ENCODE measurements at regions not wholly inside any gene's neighbourhood (a gene's known extent, or its start where the extent isn't known, plus 50 kb on each side); places are given as distances from the start of the nearest gene placed in this dataset.
"Not testable (repeated sequence)": the region's sequence is repeated elsewhere in the genome, so short reads cannot be mapped to it uniquely, and the experiment has no call there.

- no peaks in the 10 kb centered on the region for H3K27me3 ChIP-seq
- in situ Hi-C loops (cut with MboI; ENCODE audit: low sequenced_read_pairs in 4 of 4) (no loop called here), intact Hi-C loops (cut with DNase I; ENCODE audit: low total_unique reads) (no loop called here)
- DNase-seq (no peak), ATAC-seq (no peak)
- H3K27ac ChIP-seq: no peak overlapping the region
- no peaks in the 10 kb centered on the region for H3K9me3 ChIP-seq
- H3K4me1 ChIP-seq: no peaks in the 10 kb centered on the region
- TF ChIP-seq, protein P1, sequence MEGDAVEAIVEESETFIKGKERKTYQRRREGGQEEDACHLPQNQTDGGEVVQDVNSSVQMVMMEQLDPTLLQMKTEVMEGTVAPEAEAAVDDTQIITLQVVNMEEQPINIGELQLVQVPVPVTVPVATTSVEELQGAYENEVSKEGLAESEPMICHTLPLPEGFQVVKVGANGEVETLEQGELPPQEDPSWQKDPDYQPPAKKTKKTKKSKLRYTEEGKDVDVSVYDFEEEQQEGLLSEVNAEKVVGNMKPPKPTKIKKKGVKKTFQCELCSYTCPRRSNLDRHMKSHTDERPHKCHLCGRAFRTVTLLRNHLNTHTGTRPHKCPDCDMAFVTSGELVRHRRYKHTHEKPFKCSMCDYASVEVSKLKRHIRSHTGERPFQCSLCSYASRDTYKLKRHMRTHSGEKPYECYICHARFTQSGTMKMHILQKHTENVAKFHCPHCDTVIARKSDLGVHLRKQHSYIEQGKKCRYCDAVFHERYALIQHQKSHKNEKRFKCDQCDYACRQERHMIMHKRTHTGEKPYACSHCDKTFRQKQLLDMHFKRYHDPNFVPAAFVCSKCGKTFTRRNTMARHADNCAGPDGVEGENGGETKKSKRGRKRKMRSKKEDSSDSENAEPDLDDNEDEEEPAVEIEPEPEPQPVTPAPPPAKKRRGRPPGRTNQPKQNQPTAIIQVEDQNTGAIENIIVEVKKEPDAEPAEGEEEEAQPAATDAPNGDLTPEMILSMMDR (IDR thresholded peaks at IDR 0.05 in 4 of 5, conservative IDR thresholded peaks at IDR 0.05 in 1 of 5): no peak
- no peak for TF ChIP-seq POLR2A (IDR thresholded peaks at IDR 0.05)
- H3K36me3 ChIP-seq: no peaks in the 10 kb centered on the region
- H3K4me3 ChIP-seq: no peak overlapping the region
Observed at GRCh38 chr1:100597061-100597741, 59.3 kb downstream of the GPR88 start.

GRCh38 chr1:100597784-100598183, 59.8 kb downstream of the GPR88 start:
- ATAC-seq (no peak), DNase-seq (no peak)
- TF ChIP-seq, protein P1 (IDR thresholded peaks at IDR 0.05 in 4 of 5, conservative IDR thresholded peaks at IDR 0.05 in 1 of 5): no peak
- TF ChIP-seq POLR2A (IDR thresholded peaks at IDR 0.05): no peak
- no peaks in the 10 kb centered on the region for H3K4me1 ChIP-seq
- H3K4me3 ChIP-seq: no peak overlapping the region
- intact Hi-C loops (cut with DNase I; ENCODE audit: low total_unique reads) (no loop called here), in situ Hi-C loops (cut with MboI; ENCODE audit: low sequenced_read_pairs in 4 of 4) (no loop called here)
- no peaks in the 10 kb centered on the region for H3K36me3 ChIP-seq
- H3K27ac ChIP-seq: no peak overlapping the region
- no peaks in the 10 kb centered on the region for H3K27me3 ChIP-seq
- H3K9me3 ChIP-seq: no peaks in the 10 kb centered on the region

DNA sequence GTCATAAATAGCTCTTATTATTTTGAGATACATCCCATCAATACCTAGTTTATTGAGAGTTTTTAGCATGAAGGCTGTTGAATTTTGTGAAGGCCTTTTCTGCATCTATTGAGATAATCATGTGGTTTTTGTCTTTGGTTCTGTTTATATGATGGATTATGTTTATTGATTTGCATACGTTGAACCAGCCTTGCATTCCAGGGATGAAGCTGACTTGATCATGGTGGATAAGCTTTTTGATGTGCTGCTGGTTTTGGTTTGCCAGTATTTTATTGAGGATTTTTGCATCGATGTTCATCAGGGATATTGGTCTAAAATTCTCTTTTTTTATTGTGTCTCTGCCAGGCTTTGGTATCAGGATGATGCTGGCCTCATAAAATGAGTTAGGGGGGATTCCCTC, 62.4 kb downstream of the GPR88 start:
- H3K27ac ChIP-seq; H3K36me3 ChIP-seq; ATAC-seq; H3K9me3 ChIP-seq; H3K4me3 ChIP-seq; intact Hi-C loops (cut with DNase I; ENCODE audit: low total_unique reads); H3K4me1 ChIP-seq; DNase-seq; H3K27me3 ChIP-seq: not testable (repeated sequence)
- in situ Hi-C loops (cut with MboI; ENCODE audit: low sequenced_read_pairs in 4 of 4): loop anchor here in 2 of 4 donors (10.0 to 25.0 kb wide), 2 partner anchors 262 to 264 kb away; no protein-coding TSS in a partner anchor

DNA sequence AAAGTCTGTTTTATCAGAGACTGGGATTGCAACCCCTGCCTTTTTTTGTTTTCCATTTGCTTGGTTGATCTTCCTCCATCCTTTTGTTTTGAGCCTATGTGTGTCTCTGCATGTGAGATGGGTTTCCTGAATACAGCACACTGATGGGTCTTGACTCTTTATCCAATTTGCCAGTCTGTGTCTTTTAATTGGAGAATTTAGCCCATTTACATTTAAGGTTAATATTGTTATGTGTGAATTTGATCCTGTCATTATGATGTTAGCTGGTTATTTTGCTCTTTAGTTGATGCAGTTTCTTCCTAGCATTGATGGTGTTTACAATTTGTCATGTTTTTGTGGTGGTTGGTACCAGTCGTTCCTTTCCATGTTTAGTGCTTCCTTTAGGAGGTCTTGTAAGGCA, 64.1 kb downstream of the GPR88 start:
- H3K27me3 ChIP-seq; intact Hi-C loops (cut with DNase I; ENCODE audit: low total_unique reads); H3K4me1 ChIP-seq; H3K9me3 ChIP-seq; DNase-seq; H3K4me3 ChIP-seq; H3K27ac ChIP-seq; ATAC-seq; H3K36me3 ChIP-seq: not testable (repeated sequence)
- in situ Hi-C loops (cut with MboI; ENCODE audit: low sequenced_read_pairs in 4 of 4): loop anchor here in 2 of 4 donors (10.0 to 25.0 kb wide), 2 partner anchors 260 to 263 kb away; no protein-coding TSS in a partner anchor

DNA sequence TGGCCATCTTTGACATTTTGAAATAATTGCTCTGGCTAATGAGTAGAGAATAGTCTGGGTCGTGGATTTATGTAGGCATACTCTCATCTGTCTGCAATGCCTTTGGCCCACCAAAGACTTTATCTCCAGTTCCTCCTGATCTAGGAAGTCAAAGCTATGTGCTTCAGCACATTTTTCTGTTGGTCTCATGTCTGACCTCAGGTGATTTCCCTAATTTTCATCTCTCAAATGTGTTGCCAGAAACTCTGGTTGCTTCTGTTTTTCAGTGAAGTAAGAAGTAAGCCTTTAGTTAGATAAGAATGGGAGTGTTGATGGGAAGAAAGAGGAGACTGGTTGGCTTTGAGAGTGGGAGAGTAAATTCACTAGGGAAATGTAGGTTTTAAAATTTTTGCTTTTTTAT, 66.4 kb downstream of the GPR88 start:
- intact Hi-C loops (cut with DNase I; ENCODE audit: low total_unique reads) (no loop called here), in situ Hi-C loops (cut with MboI; ENCODE audit: low sequenced_read_pairs in 4 of 4) (loop anchor here in 2 of 4 donors (10.0 to 25.0 kb wide), 2 partner anchors 258 to 260 kb away; no protein-coding TSS in a partner anchor)
- H3K4me3 ChIP-seq: no peak overlapping the region
- no peaks in the 10 kb centered on the region for H3K4me1 ChIP-seq
- no peaks in the 10 kb centered on the region for H3K9me3 ChIP-seq
- peaks cover 0 to 4% (median 0%) of the 10 kb centered on the region in 3 donors for H3K27me3 ChIP-seq
- no peak for DNase-seq
- no peak for ATAC-seq
- no peak for TF ChIP-seq POLR2A (IDR thresholded peaks at IDR 0.05)
- TF ChIP-seq, protein P1 (IDR thresholded peaks at IDR 0.05 in 4 of 5, conservative IDR thresholded peaks at IDR 0.05 in 1 of 5): no peak
- no peak overlapping the region for H3K27ac ChIP-seq
- H3K36me3 ChIP-seq: no peaks in the 10 kb centered on the region
